ENCODE measurements at regions not wholly inside any gene's neighbourhood (a gene's known extent, or its start where the extent isn't known, plus 50 kb on each side); places are given as distances from the start of the nearest gene placed in this dataset.
"Not testable (repeated sequence)": the region's sequence is repeated elsewhere in the genome, so short reads cannot be mapped to it uniquely, and the experiment has no call there.

GRCh38 chr6:121634586-121634985, 199.1 kb downstream of the GJA1 start:
- not testable (repeated sequence) for TF ChIP-seq SPI1 (IDR thresholded peaks at IDR 0.05; ENCODE audit: borderline replicate concordance, low read depth); CTCF (IDR thresholded peaks at IDR 0.05; ENCODE audit: insufficient read depth, low read length); GABPA (IDR thresholded peaks at IDR 0.05; ENCODE audit: low read depth); REST (IDR thresholded peaks at IDR 0.05; ENCODE audit: insufficient replicate concordance, low read depth)
